Activated CD8-positive, alpha-beta T cell treated with anti-CD3 and anti-CD28 coated beads for 36 hours (primary cell): ENCODE measurements at regions not wholly inside any gene's neighbourhood (a gene's known extent, or its start where the extent isn't known, plus 50 kb on each side); places are given as distances from the start of the nearest gene placed in this dataset.

Source experiments
- ATAC-seq: fragments of 200-7000 bp; cut with Tn5 transposase; one replicate; pipeline ENCODE4 v1.10.0; 2021; ENCODE audit warnings: mild to moderate bottlenecking, moderate library complexity
- CTCF ChIA-PET: fragments of 350-600 bp; sonication (Branson Sonifier 250); formaldehyde crosslinking; loops from one replicate; lab custom pipeline; 2021; ENCODE audit warnings: antibody characterized with exemption; lab: Charles Lee
- POLR2A ChIA-PET: fragments of 350-600 bp; sonication (Branson Sonifier 250); formaldehyde crosslinking; loops from one replicate; lab custom pipeline; 2021; ENCODE audit warnings: antibody characterized with exemption; lab: Charles Lee
- DNase-seq: peaks from one replicate; pipeline ENCODE4 v3.0.0-alpha.2; 2020
- H3K27ac Mint-ChIP-seq: one replicate; pipeline ENCODE4 v1.8.0; 2021; ENCODE audit warnings: mild to moderate bottlenecking, mixed read lengths
- H3K27me3 Mint-ChIP-seq: one replicate; pipeline ENCODE4 v1.8.0; 2021; ENCODE audit warnings: mixed read lengths
- H3K36me3 Mint-ChIP-seq: one replicate; pipeline ENCODE4 v1.8.0; 2021; ENCODE audit warnings: low read depth, mixed read lengths
- H3K4me1 Mint-ChIP-seq: one replicate; pipeline ENCODE4 v1.8.0; 2021; ENCODE audit warnings: low read depth, mixed read lengths
- H3K4me3 Mint-ChIP-seq: one replicate; pipeline ENCODE4 v1.8.0; 2021; ENCODE audit warnings: mild to moderate bottlenecking, moderate library complexity, mixed read lengths
- H3K9me3 Mint-ChIP-seq: one replicate; pipeline ENCODE4 v1.8.0; 2021; ENCODE audit warnings: mixed read lengths
- intact Hi-C: fragments of 100-400 bp; cut with micrococcal nuclease; formaldehyde crosslinking; loops from one replicate; pipeline ENCODE4 v1.10.0; 2022
- TF ChIP-seq, protein P1 (sequence below): fragments of 200-600 bp; IDR thresholded peaks from one replicate; pipeline ENCODE4 v1.8.0; 2022; ENCODE audit warnings: antibody characterized with exemption, mild to moderate bottlenecking

DNA sequence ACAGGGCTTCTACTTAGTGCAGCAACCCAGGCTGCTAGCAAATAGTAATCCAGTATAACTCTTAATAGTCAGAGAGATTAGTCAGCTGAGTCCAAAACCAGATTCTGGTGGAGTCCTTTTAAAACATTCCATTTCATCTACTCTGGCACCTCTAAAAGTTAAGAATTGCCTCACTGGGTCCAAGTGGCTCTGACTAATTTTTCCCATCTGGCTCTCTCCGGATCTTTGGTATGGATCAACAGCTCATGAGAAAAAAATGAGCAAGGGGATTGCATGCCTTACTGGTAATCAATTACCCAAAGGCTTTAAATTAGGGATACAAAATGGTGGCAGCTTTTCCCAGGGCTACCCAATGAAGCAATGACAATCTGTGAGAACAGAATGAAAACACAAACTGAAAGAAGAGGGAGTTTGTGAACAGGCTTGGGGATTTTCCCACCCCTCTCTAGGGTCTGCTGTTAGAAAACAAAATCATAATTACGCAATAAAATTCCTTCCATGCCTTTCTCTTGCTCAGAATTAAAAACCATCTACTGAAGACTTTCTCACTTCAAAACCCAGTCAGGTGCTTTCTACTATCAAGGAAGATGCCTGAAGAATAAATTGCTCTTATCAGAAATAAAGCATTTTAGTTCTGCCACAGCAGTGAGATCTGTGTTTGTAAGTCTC, 84.6 kb upstream of the PMFBP1 start:
- ATAC-seq (no peak), DNase-seq (no peak)
- peaks cover 1% of the 10 kb centered on the region for H3K27me3 Mint-ChIP-seq
- CTCF ChIA-PET = no interaction called here
- intact Hi-C loops = no loop called here
- POLR2A ChIA-PET = interaction anchor here (0.7 kb wide), 1 partner anchor 666 kb away, joined by 3 read pairs; no protein-coding TSS in a partner anchor
- H3K4me1 Mint-ChIP-seq = no peaks in the 10 kb centered on the region
- no peak overlapping the region for H3K27ac Mint-ChIP-seq
- H3K4me3 Mint-ChIP-seq = no peak overlapping the region
- H3K9me3 Mint-ChIP-seq = no peaks in the 10 kb centered on the region
- no peaks in the 10 kb centered on the region for H3K36me3 Mint-ChIP-seq
- TF ChIP-seq, protein P1, sequence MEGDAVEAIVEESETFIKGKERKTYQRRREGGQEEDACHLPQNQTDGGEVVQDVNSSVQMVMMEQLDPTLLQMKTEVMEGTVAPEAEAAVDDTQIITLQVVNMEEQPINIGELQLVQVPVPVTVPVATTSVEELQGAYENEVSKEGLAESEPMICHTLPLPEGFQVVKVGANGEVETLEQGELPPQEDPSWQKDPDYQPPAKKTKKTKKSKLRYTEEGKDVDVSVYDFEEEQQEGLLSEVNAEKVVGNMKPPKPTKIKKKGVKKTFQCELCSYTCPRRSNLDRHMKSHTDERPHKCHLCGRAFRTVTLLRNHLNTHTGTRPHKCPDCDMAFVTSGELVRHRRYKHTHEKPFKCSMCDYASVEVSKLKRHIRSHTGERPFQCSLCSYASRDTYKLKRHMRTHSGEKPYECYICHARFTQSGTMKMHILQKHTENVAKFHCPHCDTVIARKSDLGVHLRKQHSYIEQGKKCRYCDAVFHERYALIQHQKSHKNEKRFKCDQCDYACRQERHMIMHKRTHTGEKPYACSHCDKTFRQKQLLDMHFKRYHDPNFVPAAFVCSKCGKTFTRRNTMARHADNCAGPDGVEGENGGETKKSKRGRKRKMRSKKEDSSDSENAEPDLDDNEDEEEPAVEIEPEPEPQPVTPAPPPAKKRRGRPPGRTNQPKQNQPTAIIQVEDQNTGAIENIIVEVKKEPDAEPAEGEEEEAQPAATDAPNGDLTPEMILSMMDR = no peak

GRCh38 chr16:72255786-72256185, 83.8 kb upstream of the PMFBP1 start:
- Mint-ChIP-seq H3K4me3 (no peak overlapping the region), H3K27ac (no peak overlapping the region)
- TF ChIP-seq, protein P1 = no peak

DNA sequence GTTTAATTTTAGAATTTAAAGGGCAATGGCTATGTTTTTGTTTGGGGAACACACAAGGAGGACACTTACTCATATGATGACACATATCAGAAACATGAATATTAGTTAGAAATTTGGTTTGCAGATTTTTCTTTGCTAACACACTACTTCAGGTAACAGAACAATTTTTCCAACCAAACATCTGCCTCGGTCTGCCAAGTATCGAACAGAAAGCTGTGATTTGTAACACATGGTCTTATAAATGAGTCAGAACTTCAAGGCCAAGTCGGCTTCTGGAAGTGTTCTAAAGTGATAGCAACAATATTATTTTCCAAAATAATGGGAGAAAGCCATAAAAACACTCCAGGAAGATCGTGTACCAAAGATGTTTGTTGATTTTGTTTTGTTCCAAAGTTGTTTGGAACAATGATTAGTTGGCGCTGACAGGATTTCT, 75.9 kb upstream of the PMFBP1 start:
- DNase-seq = no peak
- Mint-ChIP-seq H3K4me1 (peaks cover 7% of the 10 kb centered on the region), H3K9me3 (no peaks in the 10 kb centered on the region), H3K4me3 (no peak overlapping the region), H3K27ac (no peak overlapping the region), H3K27me3 (peaks cover 1% of the 10 kb centered on the region), H3K36me3 (no peaks in the 10 kb centered on the region)
- ATAC-seq = no peak
- POLR2A ChIA-PET = no interaction called here
- CTCF ChIA-PET = interaction anchor here (1.3 to 1.4 kb wide), 2 partner anchors 12 to 124 kb away, joined by 3 to 4 read pairs; no protein-coding TSS in a partner anchor
- TF ChIP-seq, protein P1 = no peak
- intact Hi-C loops = no loop called here

More at GRCh38 chr16:72255786-72256185, 83.8 kb upstream of the PMFBP1 start:
- Mint-ChIP-seq H3K9me3 (no peaks in the 10 kb centered on the region), H3K4me1 (no peaks in the 10 kb centered on the region), H3K27me3 (peaks cover 1% of the 10 kb centered on the region), H3K36me3 (no peaks in the 10 kb centered on the region)
- intact Hi-C loops = no loop called here
- ATAC-seq = no peak
- CTCF ChIA-PET = no interaction called here
- DNase-seq = no peak
- POLR2A ChIA-PET = interaction anchor here (0.7 kb wide), 1 partner anchor 667 kb away, joined by 3 read pairs; no protein-coding TSS in a partner anchor

DNA sequence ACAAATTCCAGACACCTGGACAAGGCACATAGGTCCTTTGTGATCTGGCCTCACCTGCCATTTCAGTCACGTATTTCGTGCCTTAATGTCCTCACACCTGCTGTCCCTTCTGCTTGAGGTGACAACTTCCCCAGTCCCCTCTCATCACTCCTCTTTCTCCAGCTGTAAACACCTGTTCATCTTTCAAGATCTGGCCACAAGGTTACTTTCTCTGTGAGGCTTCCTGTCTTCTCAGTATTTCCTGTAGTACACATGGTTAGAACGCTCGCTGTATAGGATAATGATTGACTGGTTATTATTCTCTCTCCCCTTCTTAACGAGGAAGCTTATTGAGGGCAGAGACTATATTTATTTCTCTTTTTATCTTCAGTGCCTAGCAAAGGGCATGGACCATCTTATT, 74.5 kb upstream of the PMFBP1 start:
- H3K27ac Mint-ChIP-seq = no peak overlapping the region
- ATAC-seq (peak; percentile 58), DNase-seq (no peak)
- ChIA-PET POLR2A (interaction anchor here (1.0 kb wide), 1 partner anchor 538 kb away, joined by 3 read pairs; no protein-coding TSS in a partner anchor), CTCF (interaction anchor here (1.3 to 1.4 kb wide), 2 partner anchors 10 to 122 kb away, joined by 3 to 4 read pairs; no protein-coding TSS in a partner anchor)
- no peaks in the 10 kb centered on the region for H3K27me3 Mint-ChIP-seq
- H3K9me3 Mint-ChIP-seq = no peaks in the 10 kb centered on the region
- intact Hi-C loops = no loop called here
- TF ChIP-seq, protein P1 = no peak
- H3K36me3 Mint-ChIP-seq = no peaks in the 10 kb centered on the region
- peaks cover 7% of the 10 kb centered on the region for H3K4me1 Mint-ChIP-seq
- H3K4me3 Mint-ChIP-seq = no peak overlapping the region

GRCh38 chr16:72244853-72245252, 72.9 kb upstream of the PMFBP1 start:
- Mint-ChIP-seq H3K4me3 (no peak overlapping the region), H3K4me1 (peaks cover 7% of the 10 kb centered on the region), H3K36me3 (no peaks in the 10 kb centered on the region), H3K9me3 (no peaks in the 10 kb centered on the region), H3K27me3 (peaks cover 1% of the 10 kb centered on the region), H3K27ac (no peak overlapping the region)
- POLR2A ChIA-PET = no interaction called here
- CTCF ChIA-PET = interaction anchor here (1.6 kb wide), 1 partner anchor 222 kb away, joined by 3 read pairs; no protein-coding TSS in a partner anchor
- DNase-seq = no peak
- no peak for ATAC-seq
- intact Hi-C loops = no loop called here
- TF ChIP-seq, protein P1 = no peak
